Right renal cortex interstitium (tissue), 3 donors: ENCODE measurements at regions not wholly inside any gene's neighbourhood (a gene's known extent, or its start where the extent isn't known, plus 50 kb on each side); places are given as distances from the start of the nearest gene placed in this dataset.

Experiments
- DNase-seq, 3 donors: peaks; one replicate each; pipeline ENCODE4 v3.0.0-alpha.2; 2013; ENCODE audit warnings: low read depth in 3 of 3, low spot score in 2 of 3

DNA sequence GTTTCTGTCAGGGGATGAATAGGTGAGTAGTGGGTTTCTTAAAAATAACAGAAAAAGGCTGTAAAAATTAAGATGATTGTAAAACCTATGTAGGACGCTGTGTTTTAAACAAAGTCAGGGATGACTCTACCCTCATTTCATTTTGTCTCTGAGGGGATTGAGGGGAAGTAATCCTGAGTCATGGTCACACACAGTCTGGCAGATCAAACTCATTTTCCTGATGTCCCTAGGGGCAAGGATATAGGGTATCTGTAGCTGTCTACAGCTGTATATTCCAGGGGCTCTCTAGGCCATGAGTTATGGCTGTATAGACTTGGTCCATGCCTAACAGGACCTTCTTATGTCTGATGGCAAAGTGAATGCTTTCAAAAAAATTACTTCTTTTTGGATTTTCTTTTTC, 421.1 kb downstream of the PDCD6IP start:
- DNase-seq, result no peak

DNA sequence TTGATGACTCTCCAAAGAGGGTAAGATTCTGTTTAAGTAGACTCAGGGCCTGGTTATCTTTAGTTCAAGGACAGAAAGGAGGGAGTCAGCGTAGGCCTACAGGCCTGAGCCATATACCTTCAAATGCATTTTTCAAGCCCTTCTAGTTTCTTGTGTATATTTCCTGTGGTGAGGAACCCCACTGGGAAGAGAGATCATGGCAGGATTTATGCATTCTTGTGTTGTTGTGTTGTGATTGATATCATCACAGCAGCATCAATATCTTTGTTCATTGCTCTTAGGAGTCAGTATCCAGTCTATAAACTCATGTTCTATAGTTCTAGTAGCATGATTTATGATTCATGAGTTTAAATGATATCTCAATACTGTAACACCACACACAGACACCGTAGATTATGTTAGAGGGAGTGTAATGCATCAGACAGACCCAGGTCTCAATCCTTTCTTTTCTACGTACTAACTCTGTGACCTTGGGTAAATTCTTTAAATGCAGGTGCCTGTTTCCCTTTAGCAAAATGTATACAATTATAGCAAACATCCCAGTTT, 427.5 kb downstream of the PDCD6IP start:
- DNase-seq, result no peak

- DNase-seq, result no peak
These were observed 431.4 kb downstream of the PDCD6IP start for GRCh38 chr3:34229876-34230275.

GRCh38 chr3:34235096-34235495, 436.7 kb downstream of the PDCD6IP start:
- no peak for DNase-seq

DNA sequence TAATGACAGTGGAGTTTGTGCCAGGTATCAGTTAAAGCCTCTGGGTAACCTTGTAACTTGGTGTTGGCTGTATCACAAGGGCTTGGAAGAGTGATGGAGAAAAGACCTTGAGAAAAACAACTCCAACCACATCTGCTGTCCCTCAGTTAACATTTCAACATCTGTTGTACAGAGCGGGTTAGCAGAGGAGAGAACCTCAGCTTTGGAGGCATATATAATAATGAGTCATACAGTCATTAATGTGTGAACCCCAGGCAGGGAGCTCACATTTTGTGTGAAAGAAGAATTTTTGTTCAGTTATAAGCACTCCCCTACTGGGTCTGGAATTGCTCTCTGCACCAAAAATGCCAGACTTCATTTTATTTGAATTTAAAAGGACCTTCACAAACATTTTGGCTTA, 439.5 kb downstream of the PDCD6IP start:
- no peak for DNase-seq

GRCh38 chr3:34238407-34238806, 440.0 kb downstream of the PDCD6IP start:
- no peak for DNase-seq

- DNase-seq, result no peak
These were observed 440.9 kb downstream of the PDCD6IP start for GRCh38 chr3:34239287-34239686.

GRCh38 chr3:34239875-34240274, 441.4 kb downstream of the PDCD6IP start:
- DNase-seq, result no peak

DNA sequence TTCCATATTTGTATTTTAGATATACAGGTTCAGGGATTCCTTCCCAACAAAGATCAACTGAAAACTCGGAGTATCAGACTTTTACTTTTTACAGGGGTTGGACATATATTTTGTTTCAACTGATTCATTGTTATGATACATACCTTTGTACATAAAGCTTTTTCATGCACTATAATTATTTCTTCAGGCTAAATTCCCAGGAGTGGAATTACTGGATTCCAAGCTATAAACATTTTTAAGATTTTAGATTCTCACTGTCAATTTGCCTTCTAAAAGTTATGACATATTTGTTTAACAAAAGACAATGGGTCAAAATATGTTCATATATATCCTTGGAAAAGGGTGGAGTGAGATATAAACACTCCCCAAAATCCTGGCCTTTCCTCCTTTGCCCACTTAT, 449.0 kb downstream of the PDCD6IP start:
- DNase-seq, result no peak

- no peak for DNase-seq
These were observed 449.9 kb downstream of the PDCD6IP start for GRCh38 chr3:34248352-34248751.

GRCh38 chr3:34254285-34254684, 455.9 kb downstream of the PDCD6IP start:
- DNase-seq, result no peak

- no peak for DNase-seq
These were observed 457.6 kb downstream of the PDCD6IP start for GRCh38 chr3:34256021-34256420.

DNA sequence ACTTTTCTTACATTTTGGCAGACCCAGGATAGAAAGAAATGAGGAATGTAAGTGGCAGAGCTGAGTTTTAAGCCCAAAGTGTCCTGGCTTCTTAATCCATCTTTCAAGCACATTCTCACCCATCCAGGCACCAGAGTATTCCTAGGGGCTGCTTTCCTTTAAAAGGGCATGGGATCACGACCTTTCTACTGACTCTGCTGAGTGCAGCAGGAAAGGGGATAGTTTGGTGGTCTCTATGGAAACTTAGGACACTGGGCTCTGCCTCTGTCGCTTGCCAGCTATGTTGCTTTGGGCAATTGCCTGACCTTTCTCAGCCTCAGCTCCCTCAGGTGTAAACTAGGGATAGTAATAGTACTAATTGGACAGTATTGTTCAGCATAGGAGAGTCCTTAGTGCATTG, 458.4 kb downstream of the PDCD6IP start:
- no peak for DNase-seq

GRCh38 chr3:34258271-34258998, 460.0 kb downstream of the PDCD6IP start:
- DNase-seq, result no peak

DNA sequence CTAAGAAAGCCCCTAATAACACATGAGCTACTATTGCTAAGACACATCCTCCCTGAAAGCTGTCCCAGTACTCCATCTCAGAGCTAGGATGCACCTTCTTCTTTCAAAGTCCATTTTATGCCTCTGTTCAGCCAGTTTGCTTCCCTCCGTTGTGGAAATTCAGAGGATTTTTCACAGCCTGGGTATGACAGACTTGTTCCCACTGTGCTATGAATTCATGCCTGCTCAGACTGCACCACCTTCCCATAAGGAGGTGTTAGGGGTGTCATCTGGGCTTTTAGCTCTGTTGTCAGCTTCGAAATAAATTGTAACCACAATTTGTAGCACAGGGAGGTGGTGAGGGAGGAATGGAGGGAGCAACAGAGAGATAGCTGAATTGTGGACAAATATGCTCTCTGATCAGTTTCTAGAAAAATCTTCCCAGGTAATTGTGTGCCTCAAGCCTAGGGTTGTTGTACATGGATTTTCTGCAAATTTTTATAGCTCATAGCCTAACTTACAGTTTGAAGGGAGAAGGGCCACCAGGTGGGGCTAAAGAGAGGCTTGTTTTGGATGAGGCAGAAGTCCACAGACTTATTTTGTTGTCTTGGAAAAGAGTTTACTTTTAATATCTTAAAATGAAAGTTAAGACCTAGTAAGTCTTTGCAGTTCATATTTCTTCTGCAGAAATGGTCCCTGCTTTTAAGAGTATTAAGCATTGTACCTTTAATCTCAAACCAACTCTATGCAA, 462.0 kb downstream of the PDCD6IP start:
- DNase-seq, result peak; percentile 36 to 38 (median 38)

- no peak for DNase-seq
These were observed 462.6 kb downstream of the PDCD6IP start for GRCh38 chr3:34261001-34261385.

DNA sequence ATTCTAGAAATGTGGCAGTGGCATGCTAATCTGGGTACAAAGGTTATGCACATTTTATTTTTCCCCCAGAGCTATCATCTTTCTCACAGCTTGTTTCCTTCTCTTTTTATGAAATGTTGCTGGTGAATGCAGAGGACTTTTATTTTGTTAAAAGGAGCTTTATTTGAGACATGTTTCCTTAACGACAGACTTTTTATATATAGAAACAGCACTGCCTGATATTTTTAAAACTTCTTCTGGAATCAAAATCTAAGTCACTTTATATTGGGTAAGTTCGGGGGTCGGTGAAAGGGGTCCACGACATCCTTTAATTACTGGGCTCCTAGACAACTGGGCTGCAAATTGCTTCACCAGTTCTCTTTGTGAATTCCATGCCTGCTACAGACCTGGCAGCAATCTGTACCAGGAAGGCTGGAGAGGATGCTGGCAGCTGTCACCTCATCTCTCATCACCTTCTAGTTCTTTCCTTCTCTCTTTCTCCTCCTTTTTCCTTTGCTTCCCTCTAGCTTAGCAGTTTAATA, 464.7 kb downstream of the PDCD6IP start:
- DNase-seq, result peak in 1 of 3 donors; percentile 17

DNA sequence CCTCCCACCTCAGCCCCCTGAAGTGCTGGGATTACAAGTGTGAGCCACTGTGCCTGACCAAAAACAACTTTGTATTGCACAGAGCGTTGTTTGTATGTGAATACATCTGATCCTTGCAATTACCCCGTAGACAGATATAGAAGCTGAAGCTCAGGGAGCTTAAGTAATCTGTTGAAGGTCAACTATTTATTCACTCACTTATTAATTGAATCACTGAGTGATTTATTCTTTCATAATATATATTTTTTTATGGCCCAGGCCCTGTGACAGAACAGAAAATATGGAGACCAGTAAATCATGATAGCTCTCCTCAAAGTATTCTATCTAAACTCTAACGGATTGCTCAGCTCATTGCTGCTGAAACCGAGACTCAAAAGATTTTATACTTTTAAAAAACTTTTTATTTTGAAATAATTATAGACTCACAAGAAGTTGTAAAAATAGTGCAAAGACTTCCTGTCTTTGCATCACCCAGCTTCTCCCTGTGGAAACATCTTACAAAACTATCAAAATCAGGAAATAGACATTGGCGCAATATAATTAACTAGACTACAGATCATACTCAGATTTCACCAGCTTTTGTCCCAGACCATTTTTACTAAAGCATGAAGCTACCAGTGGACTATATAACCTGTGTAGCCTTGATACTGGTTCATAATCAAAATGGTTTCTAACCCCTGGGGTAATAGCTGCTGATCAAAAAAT, 466.1 kb downstream of the PDCD6IP start:
- DNase-seq, result no peak

DNA sequence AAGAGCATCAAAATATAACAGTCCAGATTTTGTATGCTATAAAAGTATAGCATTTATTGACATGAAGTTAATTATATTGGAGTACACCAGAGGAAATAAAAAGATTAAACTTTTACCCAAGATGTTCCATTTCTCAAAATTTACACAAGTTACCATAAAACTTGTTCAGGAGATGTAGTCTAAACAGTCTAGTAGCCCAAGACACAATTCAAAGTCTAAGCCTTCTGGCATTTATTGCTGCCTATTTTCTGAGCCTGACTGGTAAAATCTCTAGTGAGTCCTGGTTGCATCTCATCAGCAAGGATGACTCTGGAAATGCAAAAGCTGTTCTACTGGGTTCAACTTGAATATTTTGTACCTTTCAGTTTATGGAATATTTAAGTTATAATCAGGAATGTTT, 468.7 kb downstream of the PDCD6IP start:
- DNase-seq, result no peak

DNA sequence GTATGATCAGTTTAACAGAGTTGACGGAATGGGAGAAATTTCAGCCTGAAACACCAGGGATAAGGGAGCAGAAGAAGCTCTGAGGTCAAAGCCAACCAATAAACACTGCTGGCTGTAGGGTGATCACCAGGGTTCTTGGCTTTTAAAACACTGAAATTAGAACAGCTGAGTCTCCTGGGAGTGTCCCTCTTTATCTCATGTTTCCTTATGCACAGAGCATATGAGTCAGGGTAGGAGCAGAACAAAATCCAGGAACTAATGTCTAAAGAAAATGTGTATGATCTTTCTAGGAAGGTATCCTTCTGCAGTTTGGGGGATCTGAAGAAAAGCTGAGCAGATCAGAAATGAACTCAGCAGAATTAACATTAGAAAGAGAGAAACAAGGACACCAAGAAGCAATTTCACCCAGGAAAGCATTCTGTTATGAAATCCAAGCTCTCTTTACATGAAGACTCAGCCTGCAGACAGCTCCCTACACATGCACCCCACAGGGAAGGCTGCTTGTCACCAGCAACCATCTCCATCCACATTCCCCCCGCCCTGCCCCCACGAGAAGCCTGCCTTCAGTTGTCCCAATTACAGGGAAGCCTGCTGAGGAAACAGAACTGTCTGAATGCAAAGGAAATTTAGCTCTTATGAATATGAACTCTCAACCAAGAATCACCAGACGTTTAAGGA, 469.7 kb downstream of the PDCD6IP start:
- no peak for DNase-seq

DNA sequence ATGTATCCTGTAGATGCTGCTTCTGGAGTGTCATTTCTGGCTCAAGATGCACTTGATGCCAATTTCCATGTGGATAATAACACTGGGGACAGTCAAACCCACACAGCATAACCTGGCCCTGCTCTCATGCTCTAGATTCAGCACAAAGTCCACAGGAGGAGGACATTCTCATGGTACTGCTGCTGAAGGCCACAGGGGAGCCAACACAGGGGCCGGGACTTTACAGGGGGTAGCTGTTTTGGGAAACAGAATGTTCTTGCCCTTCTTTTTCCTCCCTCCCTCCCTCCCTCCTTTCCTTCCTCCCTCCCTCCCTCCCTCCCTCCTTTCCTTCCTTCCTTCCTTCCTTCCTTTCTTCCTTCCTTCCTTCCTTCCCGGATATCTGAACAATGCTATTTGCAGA, 477.4 kb downstream of the PDCD6IP start:
- DNase-seq, result no peak
